ENCODE measurements at regions not wholly inside any gene's neighbourhood (a gene's known extent, or its start where the extent isn't known, plus 50 kb on each side); places are given as distances from the start of the nearest gene placed in this dataset.

DNA sequence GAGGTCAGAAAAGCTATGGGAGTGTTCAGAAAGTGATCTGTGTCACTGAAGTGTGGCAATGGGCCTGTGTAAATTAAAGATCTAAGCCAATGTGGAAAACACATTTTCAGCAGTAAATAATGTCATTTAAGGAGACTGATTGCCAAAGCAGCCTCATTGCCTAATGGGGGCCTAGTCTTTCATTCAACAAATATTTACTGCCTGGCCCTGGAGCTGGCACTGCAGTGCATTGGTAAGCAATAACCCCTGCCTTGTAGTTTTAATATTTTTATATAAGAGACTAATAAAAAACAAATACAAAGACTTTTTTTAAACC, 326.6 kb downstream of the BTG1 start:
- in situ Hi-C loops (cut with HindIII; ENCODE audit: low sequenced_read_pairs), result loop anchor here (10.0 kb wide), 1 partner anchor 186 kb away; no protein-coding TSS in a partner anchor

DNA sequence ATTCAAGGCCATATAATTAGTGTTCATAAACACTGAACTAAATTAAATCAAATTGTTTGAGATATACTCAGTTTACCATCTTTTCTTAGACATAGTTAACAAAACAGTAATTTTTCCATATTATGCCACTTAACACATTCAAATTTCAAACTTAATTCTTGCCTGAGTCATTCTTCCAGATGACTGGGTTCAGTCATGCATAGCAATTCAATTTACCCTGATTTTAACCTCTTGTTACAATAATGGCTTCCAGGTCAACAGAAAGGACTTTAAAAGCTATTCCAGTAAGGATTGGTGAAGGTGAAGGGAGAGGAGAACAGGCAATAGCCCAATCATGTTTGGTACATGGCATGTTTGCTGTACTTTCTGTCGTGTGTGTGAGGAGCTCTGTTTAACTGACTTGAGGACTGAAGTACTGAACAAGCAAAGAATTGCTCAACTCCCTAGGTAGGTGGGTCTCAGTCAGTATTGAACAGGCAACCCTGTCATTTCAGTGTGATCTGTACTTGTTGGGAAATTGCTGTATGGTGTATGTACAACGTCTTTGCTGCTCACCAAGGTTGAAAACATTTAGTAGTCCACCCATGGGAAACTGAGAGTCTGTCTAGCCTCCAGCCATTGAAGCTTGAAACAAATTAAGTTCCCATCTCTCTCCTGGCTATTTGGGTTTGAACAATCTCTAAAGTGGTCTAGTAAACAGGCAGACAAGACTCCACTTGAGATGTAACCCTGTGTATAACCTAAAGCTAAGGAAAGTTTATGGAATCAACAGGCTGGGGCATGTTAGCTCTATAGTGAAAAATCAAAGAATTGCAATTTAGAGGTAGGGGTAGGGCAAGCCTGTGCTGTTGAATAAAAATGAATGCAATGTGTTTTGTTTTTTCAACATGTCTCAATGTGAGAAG, 327.2 kb downstream of the BTG1 start:
- in situ Hi-C loops (cut with HindIII; ENCODE audit: low sequenced_read_pairs), result loop anchor here (10.0 kb wide), 1 partner anchor 186 kb away; no protein-coding TSS in a partner anchor

DNA sequence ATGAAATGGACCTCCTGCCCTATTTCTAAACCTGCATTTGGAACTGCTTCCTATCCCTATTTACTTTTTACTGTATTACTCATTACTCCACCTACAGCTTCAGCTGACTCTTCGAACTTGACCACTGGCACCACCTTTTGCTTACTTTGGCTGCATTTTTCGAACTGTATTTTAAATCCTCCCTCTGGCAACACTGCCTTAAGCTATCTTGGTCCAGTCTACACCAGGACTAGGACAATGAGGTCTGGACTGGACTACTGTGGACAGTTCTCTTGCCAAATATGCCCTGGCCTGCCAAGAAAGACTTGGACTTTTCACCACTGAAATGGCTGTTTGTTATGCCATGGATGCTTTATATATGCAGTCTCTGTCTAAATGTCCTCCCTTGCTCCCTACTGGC, 328.1 kb downstream of the BTG1 start:
- in situ Hi-C loops (cut with HindIII; ENCODE audit: low sequenced_read_pairs), result loop anchor here (10.0 kb wide), 1 partner anchor 187 kb away; no protein-coding TSS in a partner anchor

DNA sequence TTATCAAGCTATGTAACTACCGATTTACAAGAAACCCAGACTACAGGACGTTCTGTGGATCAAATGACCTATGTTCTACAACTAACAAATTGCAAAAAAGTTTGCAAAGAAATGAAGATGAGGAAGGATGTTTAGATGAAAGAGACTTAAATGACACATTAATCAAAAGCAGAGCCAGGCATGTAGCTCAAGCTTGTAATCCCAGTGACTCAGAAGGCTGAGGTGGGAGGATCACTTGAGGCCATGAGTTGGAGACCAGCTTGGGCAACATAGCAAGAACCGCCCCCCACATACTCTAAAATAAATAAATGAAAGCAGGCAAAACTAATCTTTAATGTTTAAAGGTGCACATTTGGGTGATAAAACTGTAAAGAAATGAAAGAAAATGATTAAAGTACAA, 331.9 kb downstream of the BTG1 start:
- in situ Hi-C loops (cut with HindIII; ENCODE audit: low sequenced_read_pairs), result loop anchor here (10.0 kb wide), 1 partner anchor 191 kb away; no protein-coding TSS in a partner anchor

DNA sequence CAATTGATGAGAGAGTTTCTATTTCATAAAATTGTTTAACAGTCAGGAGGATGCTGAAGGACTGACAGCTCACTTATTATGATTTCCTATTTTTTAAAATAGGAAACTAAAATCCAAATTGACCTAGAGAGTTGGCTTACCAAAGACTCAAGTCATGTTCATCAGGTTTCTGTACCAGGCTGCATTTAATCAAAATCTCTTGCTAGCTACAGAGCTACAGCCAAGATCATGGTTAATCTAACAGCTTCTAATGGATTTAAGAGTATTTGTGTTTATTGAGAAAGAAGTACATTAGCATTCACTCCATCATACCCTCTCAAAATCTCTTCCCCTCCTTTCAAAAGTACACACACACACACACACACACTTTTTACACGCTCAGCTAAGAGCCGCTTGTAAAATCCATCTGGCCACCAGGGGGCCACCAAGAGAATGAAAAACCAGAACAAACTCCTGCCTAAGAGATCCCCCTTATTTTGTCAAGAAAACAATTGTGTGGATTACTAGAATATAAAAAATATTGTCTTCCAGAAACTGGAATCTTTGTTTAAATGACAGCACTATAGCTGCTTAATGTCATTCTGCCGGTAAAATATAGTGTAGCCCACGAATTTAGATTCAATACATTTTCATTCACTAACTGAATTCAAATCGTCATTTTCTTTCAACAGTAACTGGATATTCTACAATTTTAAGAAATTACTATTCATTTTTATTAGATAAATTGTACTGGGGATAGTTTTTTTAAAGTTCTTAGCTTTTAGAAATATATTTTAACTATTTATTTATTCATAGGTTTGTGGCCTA, 334.0 kb downstream of the BTG1 start:
- in situ Hi-C loops (cut with HindIII; ENCODE audit: low sequenced_read_pairs), result loop anchor here (10.0 kb wide), 1 partner anchor 193 kb away; no protein-coding TSS in a partner anchor

DNA sequence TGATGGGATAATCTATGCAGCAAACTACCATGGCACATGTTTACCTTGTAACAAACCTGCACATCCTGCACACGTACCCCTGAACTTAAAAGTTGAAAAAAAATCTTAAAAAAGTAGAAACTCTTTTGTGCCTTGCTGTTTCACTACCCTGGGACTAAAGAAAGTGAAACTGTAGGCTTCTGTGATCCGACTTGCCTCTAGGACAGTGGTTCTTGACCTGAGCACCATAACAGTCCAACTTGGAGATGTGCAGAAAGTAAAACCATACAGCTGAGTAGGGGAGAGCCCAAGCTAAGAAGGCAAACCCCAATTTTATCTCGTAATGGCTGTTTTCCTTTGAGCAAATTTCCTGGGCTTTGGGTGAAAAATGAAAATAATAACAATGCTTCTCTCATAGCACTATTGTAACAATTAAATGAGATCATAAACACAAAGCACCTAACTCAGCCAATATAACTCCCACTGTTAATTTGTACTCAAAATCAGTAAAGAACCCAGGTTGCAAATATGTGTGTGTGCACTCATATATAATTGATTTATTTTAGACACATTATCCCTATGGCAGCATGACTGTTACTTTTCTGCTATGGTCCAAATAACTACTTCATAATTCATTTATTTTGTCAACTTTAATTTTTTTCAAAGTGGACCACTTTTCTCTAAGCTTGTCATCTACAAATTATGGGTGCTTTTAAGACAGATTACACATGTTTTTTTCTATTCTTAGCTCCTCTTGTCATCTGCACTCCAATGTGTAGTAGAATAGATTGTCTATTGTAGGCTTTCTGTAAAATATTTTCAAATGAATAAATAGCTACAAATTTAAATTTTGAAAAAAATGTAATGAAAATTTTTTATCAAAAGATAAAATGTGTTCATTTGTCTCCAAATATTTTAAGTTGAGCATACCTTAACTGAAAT, 334.9 kb downstream of the BTG1 start:
- in situ Hi-C loops (cut with HindIII; ENCODE audit: low sequenced_read_pairs), result loop anchor here (10.0 kb wide), 1 partner anchor 194 kb away; no protein-coding TSS in a partner anchor

DNA sequence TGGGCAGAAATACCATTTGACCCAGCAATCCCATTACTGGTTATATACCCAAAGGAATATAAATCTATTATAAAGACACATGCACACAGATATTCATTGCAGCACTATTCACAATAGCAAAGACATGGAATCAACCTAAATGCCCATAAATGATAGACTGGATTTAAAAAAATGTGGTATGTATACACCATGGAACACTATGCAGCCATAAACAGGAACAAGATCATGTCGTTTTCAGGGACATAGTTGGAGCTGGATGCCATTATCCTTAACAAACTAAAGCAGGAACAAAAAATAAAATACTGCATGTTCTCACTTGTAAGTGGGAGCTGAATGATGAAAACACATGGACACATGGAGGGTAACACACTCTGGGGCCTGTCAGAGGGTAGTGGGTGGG, 335.6 kb downstream of the BTG1 start:
- in situ Hi-C loops (cut with HindIII; ENCODE audit: low sequenced_read_pairs), result loop anchor here (10.0 kb wide), 1 partner anchor 195 kb away; no protein-coding TSS in a partner anchor

DNA sequence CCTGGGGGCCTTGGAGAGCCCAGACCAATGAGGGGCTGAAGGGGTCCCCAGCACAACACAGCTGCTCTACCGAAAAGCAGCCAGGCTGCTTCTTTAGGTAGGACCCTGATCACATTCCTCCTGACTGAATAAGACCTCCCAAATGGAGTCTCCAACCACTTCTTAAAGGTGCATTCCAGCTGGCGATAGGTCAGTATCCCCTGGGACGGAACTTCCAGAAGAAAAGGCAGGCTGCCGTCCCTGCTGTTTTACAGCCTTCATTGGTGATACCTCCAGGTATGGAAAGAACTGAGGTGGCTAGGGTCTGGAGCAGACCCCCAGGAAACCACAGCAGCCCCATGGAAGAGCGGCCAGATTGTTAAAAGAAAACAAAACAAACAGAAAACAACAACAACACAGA, 340.6 kb downstream of the BTG1 start:
- in situ Hi-C loops (cut with HindIII; ENCODE audit: low sequenced_read_pairs), result no loop called here

DNA sequence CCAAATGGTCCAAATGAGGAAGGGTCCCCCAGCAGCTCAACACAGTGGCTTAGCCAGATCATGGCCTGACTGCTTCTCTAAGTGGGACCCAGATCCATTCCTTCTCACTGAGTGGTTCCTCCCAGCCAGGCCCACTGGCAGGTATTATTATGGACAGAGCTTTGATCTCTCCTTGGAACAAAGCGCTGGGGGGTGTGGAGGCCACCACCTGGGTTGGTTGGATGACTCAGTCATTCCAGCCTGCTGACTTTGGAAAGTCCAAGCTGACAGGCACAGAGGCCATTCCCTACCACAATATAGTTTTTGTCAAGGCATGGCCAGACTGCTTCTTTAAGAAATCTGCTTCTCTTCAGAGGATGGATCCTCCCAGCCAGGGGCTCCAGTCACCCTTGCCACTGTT, 341.1 kb downstream of the BTG1 start:
- in situ Hi-C loops (cut with HindIII; ENCODE audit: low sequenced_read_pairs), result no loop called here

DNA sequence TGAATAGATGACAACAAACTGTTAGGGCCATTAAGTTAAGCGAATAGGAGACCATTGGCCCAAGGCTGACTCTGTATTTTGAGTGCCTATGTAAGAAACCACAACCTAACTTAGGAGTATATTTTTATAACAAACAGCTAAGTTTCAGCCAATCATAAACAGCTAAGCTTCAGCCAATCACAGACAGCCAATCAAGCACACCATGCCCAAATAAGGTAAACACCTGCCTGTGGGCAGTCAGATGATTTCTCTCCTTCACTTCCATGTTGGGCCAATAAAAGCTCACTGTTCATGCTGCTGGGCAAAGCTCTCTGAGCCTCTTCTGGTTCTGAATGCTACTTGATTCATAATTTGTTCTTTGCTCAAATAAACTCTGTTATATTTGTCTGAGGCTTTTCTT, 344.6 kb downstream of the BTG1 start:
- in situ Hi-C loops (cut with HindIII; ENCODE audit: low sequenced_read_pairs), result no loop called here

DNA sequence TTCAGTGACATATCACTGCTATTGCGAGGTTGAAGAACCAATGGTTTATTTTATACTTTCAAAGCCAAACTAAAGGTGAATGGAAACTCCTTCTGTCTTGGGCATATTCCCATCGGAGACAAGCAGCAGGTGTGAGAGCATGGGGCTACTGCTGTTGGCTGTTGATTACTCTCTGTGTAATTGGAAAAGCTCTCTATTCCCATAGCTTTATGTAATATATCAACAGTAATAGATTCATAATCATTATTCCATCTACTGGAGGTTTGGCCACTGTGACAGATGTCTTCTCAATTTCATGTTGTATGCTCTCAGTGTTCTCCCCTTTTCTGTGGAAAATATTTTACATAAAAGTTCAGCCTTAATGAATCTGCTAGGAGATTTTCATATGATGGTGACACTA, 352.0 kb downstream of the BTG1 start:
- in situ Hi-C loops (cut with HindIII; ENCODE audit: low sequenced_read_pairs), result no loop called here

DNA sequence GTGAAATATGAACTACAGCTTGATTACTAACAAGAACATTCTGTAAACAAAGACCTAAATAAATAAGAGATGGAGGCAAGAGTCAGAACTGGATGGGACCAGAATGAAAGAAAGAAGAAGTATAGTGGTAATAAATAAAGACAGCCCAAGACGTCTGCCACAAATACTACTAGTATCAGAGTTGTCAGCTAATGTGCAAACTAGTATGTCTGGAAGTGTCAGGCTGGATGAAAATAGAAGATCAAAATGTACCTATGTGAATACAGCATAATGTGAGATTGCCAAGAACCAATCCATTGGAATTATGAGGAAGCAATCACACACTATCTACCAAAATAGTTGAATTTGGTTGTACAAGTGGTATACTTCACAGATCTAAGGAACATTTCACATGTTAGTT, 353.0 kb downstream of the BTG1 start:
- in situ Hi-C loops (cut with HindIII; ENCODE audit: low sequenced_read_pairs), result no loop called here

DNA sequence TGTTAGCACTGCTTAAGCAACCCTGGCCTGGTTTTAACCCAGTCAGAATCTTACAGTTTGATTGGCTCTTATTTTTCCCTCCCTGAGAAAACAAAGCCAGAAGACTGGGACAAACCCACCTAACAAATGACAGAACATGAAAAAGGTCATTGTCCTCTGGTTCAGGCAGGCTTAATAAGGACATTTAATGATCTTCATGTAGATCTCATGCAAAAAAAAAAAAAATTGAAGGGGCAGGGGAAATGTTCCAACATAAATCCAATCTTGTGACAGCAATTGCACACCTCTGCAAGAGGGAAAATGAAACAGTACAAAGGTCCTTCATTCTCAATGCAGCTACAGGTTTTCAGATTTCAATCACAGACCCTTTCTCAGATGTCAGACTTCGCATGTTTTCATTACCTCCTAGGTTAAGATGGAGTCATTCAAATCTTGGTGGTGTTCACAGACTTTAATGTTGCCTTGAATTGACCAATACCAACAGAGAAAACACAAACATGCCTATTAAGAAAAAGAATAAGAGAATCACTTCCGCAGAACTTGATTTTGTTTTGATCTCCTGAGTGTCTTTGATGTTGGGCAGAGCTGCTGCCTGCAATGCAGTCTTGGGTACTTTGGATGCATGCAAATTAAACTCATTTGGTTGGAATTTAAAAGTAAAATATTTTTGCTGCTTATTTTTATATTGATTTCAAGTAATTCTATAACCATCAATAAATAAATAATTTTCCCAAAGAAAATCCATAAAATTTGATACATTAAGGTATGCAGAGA, 359.0 kb downstream of the BTG1 start:
- in situ Hi-C loops (cut with HindIII; ENCODE audit: low sequenced_read_pairs), result no loop called here

DNA sequence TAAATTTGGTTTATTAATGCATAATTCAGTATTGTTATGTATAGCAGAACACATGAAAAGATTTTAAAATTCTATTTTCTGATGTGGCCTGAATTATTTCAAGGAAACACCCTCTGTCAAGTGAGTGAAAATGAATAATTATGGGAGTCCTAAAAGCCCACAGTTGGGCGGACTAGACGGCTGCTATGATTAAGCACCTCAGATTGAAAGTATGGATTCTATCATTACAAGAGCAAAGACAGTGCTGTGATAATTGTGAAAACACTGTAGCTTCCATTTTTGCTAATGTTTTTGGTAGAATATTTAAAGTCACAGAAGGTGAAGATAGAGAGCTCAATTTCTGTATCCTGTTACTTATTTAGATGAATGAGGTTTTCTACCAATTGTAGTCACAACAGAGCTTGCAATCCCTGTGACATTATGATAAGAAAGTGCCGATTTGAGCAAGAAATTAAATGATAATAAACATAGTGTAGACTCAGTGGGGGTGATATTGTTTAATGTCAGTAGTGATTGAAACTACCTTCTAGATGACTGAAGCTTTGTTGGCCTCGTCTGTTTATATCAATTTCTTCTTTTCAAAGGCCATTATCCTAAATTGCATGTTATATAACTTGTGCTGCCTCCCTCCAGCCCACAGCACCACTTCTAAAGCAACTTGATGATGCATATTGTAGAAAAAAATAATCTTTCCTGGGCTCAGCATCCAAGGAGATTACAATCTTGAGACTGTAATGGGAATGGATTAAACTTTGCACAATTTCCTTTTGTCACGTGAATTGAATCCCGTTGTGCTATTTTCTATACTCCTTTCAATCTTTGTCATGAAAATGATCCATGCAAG, 359.8 kb downstream of the BTG1 start:
- in situ Hi-C loops (cut with HindIII; ENCODE audit: low sequenced_read_pairs), result no loop called here

DNA sequence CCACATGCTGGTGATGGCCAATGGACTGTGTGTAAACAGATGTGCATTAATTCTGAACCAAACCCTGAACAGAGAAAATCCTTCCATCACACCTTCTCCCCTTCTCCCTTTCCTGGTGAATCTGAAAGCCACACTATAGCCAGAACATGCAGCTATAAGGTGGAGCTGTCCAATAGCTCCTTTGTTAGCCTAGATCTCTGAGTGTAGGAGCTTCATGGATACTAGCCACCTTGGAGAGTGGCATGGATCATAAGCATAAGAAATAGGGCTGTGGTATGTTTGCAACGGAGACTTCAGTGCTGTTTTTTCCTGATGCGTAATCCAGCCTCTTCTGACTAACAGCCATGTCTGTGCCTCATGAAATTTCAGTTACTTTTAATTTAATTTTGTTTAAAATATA, 364.5 kb downstream of the BTG1 start:
- in situ Hi-C loops (cut with HindIII; ENCODE audit: low sequenced_read_pairs), result no loop called here

DNA sequence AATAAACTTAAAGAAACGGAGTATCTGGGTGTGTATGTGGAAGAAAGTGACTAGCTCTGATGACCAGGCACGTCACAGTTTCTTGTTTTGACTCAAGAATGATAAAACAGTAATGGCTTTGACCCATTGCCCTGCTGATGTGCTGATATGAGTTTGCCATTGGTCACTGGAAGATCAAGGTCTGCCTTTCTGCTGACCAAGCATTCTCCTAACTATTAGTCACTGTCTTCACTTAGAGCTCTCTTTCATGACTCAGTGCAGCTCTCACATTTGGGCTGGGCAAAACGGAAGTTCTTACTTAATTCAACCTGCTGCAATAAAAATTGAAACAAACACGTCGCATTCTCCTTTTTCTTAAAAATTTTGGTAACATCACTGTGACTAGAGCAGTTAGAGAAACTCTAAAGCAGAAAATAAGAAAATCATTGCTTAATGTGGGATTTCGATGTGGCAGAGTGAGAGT, 366.7 kb downstream of the BTG1 start:
- in situ Hi-C loops (cut with HindIII; ENCODE audit: low sequenced_read_pairs), result no loop called here

DNA sequence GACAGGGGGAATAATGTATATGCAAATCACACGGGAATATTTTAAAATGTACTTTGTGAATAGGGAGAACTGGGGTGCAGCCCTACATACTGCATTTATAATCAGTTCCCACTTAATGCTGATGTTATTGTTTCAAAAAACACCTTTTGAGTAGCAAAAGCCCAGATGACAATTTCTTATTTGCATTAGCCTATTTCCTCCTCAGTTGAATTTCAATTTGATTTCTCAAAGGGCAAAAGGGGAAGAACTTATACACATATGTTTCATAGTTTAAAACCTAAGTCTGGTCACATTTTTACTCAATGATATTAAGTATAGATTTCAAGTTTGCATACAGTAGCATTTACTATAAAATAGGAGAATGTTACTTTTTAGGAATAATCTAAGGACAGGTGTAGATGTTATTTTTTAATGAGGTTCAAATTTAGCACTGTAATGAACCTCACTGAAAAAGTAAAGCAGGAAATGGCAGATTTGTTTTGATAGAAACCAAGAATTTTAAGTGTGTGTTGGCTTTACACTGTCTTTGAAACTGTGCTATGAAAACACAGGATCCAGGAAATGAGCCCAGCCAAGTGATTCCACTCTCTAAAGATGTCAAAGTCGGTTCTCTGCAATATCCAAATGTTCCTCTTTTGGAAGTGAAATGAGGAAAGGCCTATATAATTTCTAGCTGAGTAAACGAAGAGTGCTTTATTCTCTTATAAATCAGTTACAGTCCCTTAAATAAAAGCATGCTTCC, 367.4 kb downstream of the BTG1 start:
- in situ Hi-C loops (cut with HindIII; ENCODE audit: low sequenced_read_pairs), result no loop called here

DNA sequence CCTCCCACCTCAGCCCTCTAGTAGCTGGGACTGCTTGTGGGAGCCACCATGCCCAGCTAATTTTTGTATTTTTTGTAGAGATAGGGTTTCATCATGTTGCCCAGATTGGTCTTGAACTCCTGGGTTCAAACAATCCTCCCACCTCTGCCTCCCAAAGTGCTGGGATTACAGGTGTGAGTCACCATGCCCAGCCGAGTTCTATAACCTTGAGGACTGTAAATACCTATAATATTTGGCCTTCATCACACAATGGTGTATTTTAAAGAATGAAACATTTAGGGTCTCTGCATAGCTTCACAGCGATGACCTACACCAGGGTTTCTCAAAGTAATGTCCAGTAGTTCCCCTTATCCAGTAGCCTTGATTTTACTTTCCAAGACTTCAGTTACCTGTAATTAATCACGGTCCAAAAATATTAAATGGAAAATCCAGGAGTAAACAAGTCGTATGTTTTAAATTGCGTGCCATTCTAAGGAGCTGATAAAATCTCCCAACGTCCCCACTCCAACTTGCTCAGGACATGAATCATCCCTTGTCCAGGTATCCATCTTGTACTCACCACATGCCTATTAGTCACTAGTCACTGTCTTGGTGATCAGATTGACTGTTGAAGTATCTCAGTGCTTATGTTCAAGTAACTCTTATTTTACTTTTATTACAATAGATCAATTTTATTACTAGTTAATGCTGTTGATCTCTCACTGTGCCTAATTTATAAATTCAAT, 368.2 kb downstream of the BTG1 start:
- in situ Hi-C loops (cut with HindIII; ENCODE audit: low sequenced_read_pairs), result no loop called here

Measured in DLD1 (cell line).